GM06990 (cell line): ENCODE measurements at regions not wholly inside any gene's neighbourhood (a gene's known extent, or its start where the extent isn't known, plus 50 kb on each side); places are given as distances from the start of the nearest gene placed in this dataset.

Experiments used
- DNase-seq: peaks from one replicate; pipeline ENCODE4 v3.0.0-alpha.2; 2011; ENCODE audit not compliant: insufficient read length; ENCODE audit errors: extremely low read depth
- H3K27me3 ChIP-seq: replicated peaks from 2 replicates; pipeline ENCODE4 v1.6.0; 2011; ENCODE audit warnings: low read length; ENCODE audit not compliant: control insufficient read depth, insufficient read depth
- H3K36me3 ChIP-seq: 2 replicates; pipeline ENCODE4 v1.5.1; 2011; ENCODE audit warnings: low read length; ENCODE audit not compliant: control insufficient read depth, insufficient read depth
- H3K4me3 ChIP-seq: replicated peaks from 2 replicates; pipeline ENCODE4 v1.5.1; 2011; ENCODE audit warnings: low read depth, mild to moderate bottlenecking, control low read depth, low read length
- CTCF ChIP-seq: IDR thresholded peaks from 2 replicates; pipeline ENCODE4 v1.5.1; 2011; ENCODE audit warnings: low read length, control low read depth, mild to moderate bottlenecking, inconsistent platforms; ENCODE audit not compliant: insufficient read depth, poor library complexity, severe bottlenecking

- no peak for DNase-seq
- TF ChIP-seq CTCF, result no peak
- Histone ChIP-seq H3K27me3 (no peaks in the 10 kb centered on the region; the same call in none of the 2 replicates), H3K36me3 (no peaks in the 10 kb centered on the region), H3K4me3 (no peak overlapping the region)
Measured at GRCh38 chr10:47053081-47053798, 142.0 kb downstream of the PTPN20 start.

DNA sequence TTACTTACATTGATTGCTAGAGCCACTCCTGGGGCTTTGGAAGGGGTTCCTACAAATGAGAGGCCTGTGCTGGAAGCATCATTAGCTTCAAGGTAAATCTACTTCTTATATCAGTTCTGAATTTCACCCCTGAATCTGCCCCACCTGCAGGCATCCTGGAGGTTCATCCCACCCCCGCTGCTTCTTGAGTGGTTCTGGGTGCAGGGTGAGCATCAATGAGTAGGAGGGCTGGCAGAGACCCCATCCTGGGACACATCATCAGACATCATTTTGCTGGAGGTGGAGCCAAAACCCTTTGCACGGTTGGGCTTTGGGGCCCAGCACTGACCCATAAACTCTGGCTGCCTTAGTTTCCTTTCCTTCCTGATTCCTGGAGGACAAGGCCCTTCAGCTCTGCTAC lies 143.7 kb downstream of the PTPN20 start:
- peaks cover 1% of the 10 kb centered on the region for H3K27me3 ChIP-seq
- no peaks in the 10 kb centered on the region for H3K36me3 ChIP-seq
- no peak for TF ChIP-seq CTCF

DNA sequence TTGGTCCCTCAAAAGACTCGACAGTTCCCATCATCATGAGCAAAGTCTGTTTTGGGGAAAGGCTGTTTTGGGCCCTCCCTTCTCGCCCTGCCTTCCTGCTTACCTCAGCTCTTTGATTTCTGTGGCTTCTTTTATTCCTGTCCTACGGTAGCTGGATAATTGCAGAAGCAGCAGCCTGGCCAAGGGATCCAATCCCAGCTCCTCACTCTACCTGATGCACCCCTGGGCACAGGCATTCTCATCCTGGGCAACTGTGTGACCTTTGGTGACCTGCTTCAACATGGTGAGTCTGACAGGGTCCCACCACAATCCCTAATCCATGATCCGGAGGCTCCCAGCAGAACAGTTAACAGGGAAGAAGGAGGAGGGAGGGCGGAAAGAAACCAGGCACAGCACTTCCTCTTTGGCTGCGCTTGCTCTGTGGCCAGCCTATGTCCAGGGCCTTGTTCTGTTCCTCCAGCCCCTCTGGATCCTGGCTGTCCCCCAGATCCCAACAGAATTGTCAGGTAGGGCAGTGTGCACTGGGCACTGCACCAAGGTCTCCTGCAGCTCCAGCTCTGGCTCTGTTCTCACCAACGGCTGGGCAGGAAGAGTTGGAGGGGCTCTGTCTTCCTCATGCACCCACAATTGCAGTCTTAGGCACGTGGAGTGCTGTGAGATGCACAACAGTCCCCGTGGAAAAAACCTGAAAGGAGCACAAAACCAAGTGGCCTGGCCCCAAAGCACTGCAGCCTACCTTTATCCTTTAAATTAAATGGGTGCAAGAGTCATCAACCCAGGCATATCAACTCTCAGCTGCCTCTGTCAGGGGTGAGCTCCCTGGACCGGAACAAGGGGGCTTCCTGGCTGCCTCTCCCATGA lies 144.4 kb downstream of the PTPN20 start:
- no peak for TF ChIP-seq CTCF
- Histone ChIP-seq H3K36me3 (no peaks in the 10 kb centered on the region), H3K27me3 (peaks cover 1% of the 10 kb centered on the region), H3K4me3 (no peak overlapping the region)
- no peak for DNase-seq

More for the DNA sequence above, 143.7 kb downstream of the PTPN20 start:
- no peak for DNase-seq
- H3K4me3 ChIP-seq, result no peak overlapping the region

DNA sequence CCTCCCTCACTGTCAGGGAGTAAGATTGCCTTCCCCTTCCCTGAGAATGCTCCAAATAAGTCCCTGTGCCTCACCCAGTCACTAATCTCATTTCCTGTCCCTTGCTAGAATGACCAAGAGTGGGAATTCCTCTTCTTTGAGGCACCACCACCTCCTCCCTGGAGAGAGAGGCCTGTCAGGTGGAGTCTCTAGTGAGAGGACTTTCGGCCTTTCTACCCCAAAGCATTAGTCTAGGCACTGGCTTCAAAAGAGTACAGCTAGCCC lies 145.0 kb downstream of the PTPN20 start:
- DNase-seq, result no peak
- no peak for TF ChIP-seq CTCF
- peaks cover 1% of the 10 kb centered on the region for H3K27me3 ChIP-seq
- no peaks in the 10 kb centered on the region for H3K36me3 ChIP-seq
- H3K4me3 ChIP-seq, result no peak overlapping the region

- no peak for TF ChIP-seq CTCF
- H3K27me3 ChIP-seq, result peaks cover 4% of the 10 kb centered on the region
- no peak for DNase-seq
- H3K36me3 ChIP-seq, result no peaks in the 10 kb centered on the region
- H3K4me3 ChIP-seq, result no peak overlapping the region
Measured at GRCh38 chr10:47057471-47057870, 146.2 kb downstream of the PTPN20 start.
